Adrenal gland (tissue), 9 donors: ENCODE measurements at regions not wholly inside any gene's neighbourhood (a gene's known extent, or its start where the extent isn't known, plus 50 kb on each side); places are given as distances from the start of the nearest gene placed in this dataset.

Experiments
- DNase-seq, 7 donors: peaks; one replicate each; pipeline ENCODE4 v3.0.0-alpha.2; 2019 to 2020
- H3K27ac ChIP-seq, 5 donors: fragments of 200-600 bp; sonication (generic) in 4 of 5; 1 replicate in 3 of 5; 2 replicates in 2 of 5; pipeline versions ENCODE4 v1.5.1 to v1.8.0; 2016 to 2020; ENCODE audit warnings: mild to moderate bottlenecking in 1 of 5
- H3K27me3 ChIP-seq: fragments of 200-600 bp; 2 replicates; pipeline ENCODE4 v1.8.0; 2021
- H3K36me3 ChIP-seq, 2 donors: fragments of 200-600 bp; replicated peaks in 1 of 2; 1 replicate in 1 of 2; 2 replicates in 1 of 2; pipeline versions ENCODE4 v1.5.1 to v1.8.0; 2018 to 2022
- H3K4me1 ChIP-seq, 2 donors: fragments of 200-600 bp; replicated peaks in 1 of 2; 1 replicate in 1 of 2; 2 replicates in 1 of 2; pipeline versions ENCODE4 v1.5.1 to v1.8.0; 2018 to 2021
- H3K4me3 ChIP-seq, 4 donors: fragments of 200-600 bp; sonication (generic) in 3 of 4; one replicate each; pipeline ENCODE4 v1.5.1; 2016 to 2018
- H3K9me3 ChIP-seq, 3 donors: fragments of 200-600 bp; sonication (generic) in 1 of 3; replicated peaks in 1 of 3; 1 replicate in 2 of 3; 2 replicates in 1 of 3; pipeline versions ENCODE4 v1.5.1 to v1.8.0; 2016 to 2021
- POLR2A ChIP-seq, 2 donors: fragments of 450-650 bp; IDR thresholded peaks; one replicate each; pipeline ENCODE4 v1.6.1; 2017; ENCODE audit warnings: antibody characterized with exemption in 2 of 2, mild to moderate bottlenecking in 2 of 2, moderate library complexity in 1 of 2
- WGBS, 4 donors: extraction: QIAGEN DNeasy Blood & Tissue Kit in 2 of 4; methylation state at CpG; one replicate each; pipeline versions ENCODE4 v1.1.5 to v1.1.7; 2013 to 2017; 5-methylcytosine and 5-hydroxymethylcytosine counted together
- intact Hi-C, 2 donors: fragments of 100-400 bp; cut with DNase I; formaldehyde crosslinking; loops; one replicate each; pipeline versions ENCODE4 v1.14.1 to v1.15.0; 2022 to 2023
- TF ChIP-seq, protein P1 (sequence below), 6 experiments: fragments of 450-650 bp in 4 of 6; fragments of 200-600 bp in 2 of 6; sonication (generic) in 1 of 6; IDR thresholded peaks; 1 replicate in 5 of 6; 2 replicates in 1 of 6; pipeline versions ENCODE4 v1.5.1 to v1.8.0; 2016 to 2021; ENCODE audit warnings: antibody characterized with exemption in 6 of 6, mild to moderate bottlenecking in 2 of 6, moderate library complexity in 1 of 6
- donor health status: healthy with polysubstance abuse.
- donor health status: Bipolar disorder and iron deficiency.
- donor health status: DM: yes; HTN: yes; CAD: no.
- donor health status: DM: no; HTN: no; CAD: no.
- donor health status: DM: no; HTN: no; CAD: no.

DNA sequence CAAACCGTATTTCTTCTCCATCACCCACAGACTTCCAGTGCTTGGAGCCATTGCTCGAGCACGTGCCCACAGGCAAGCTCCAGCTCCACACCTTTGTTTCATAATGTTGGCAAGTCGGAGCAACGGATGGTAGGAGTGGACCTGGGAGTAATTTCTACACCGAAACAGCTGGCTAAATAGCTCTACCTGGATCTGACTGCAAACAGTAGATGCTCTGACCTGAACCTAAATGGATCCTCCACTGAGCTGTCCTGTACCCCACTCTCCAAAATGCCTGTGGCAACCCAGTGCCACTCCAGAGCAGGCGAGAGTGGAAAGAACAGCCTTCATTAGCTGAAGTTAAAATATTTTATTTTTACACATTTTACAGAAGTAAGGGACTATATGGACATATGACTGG is 108.7 kb downstream of the BMP4 start:
- 86 to 93% (median 92%) methylated on average over 7 of the region's 7 CpGs for WGBS, 4 donors
- Histone ChIP-seq H3K9me3 (no peaks in the 10 kb centered on the region), H3K27me3 (no peaks in the 10 kb centered on the region), H3K36me3 (no peaks in the 10 kb centered on the region), H3K27ac (no peak overlapping the region), H3K4me3 (no peak overlapping the region), H3K4me1 (no peaks in the 10 kb centered on the region)
- intact Hi-C loops: no loop called here
- DNase-seq: no peak
- TF ChIP-seq, protein P1, sequence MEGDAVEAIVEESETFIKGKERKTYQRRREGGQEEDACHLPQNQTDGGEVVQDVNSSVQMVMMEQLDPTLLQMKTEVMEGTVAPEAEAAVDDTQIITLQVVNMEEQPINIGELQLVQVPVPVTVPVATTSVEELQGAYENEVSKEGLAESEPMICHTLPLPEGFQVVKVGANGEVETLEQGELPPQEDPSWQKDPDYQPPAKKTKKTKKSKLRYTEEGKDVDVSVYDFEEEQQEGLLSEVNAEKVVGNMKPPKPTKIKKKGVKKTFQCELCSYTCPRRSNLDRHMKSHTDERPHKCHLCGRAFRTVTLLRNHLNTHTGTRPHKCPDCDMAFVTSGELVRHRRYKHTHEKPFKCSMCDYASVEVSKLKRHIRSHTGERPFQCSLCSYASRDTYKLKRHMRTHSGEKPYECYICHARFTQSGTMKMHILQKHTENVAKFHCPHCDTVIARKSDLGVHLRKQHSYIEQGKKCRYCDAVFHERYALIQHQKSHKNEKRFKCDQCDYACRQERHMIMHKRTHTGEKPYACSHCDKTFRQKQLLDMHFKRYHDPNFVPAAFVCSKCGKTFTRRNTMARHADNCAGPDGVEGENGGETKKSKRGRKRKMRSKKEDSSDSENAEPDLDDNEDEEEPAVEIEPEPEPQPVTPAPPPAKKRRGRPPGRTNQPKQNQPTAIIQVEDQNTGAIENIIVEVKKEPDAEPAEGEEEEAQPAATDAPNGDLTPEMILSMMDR (IDR thresholded peaks at IDR 0.05): no peak
- no peak for TF ChIP-seq POLR2A (IDR thresholded peaks at IDR 0.05)

GRCh38 chr14:53847057-53847456 is 109.6 kb downstream of the BMP4 start:
- Histone ChIP-seq H3K27me3 (no peaks in the 10 kb centered on the region), H3K36me3 (no peaks in the 10 kb centered on the region), H3K4me1 (no peaks in the 10 kb centered on the region), H3K4me3 (no peak overlapping the region), H3K27ac (no peak overlapping the region), H3K9me3 (no peaks in the 10 kb centered on the region)
- no peak for TF ChIP-seq POLR2A (IDR thresholded peaks at IDR 0.05)
- TF ChIP-seq, protein P1 (IDR thresholded peaks at IDR 0.05): no peak
- intact Hi-C loops: no loop called here
- WGBS, 4 donors: 79 to 84% (median 81%) methylated on average over 1 of the region's 1 CpG
- no peak for DNase-seq

DNA sequence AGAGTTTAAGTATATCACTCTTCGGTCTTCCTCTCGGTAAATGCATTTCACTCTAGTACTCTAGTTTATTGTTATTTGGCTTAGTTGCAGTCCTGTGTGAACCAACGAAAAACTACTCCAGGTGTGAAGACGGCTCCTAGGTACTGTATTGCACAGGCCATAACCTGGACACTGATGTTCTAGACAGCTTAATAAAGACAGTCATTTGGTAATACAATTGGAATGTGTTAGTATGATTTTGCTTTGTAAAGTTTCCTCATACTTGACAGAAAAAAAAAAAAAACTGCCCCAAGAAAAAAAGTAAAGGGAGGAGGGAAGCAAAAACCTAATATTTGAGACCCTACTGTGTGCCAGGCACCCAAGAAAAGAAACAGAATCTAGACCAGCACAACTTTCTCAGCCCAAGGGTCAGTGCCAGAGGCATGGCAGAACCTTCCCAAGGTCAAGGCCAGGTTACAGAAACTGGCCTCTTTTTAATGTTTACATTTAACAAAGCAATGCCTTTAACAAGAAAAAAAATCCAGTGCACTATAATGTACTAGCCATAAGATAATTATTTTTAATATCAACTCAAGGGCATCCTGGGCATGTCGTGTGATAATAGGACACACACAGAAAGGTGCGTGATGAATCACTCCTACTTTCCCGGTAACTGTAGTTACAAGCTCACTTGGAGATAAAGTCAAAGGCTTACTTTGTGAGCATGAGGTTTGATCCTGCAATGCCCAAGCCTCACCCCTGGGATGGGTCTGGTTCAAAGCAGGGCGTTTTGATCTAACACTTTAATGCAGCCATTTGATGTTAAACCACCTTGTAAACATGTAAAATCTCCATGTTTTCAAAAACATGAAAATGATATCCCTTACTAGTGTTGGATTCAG is 110.6 kb downstream of the BMP4 start:
- 68 to 74% (median 70%) methylated on average over 8 of the region's 8 CpGs for WGBS, 4 donors
- intact Hi-C loops: no loop called here
- H3K9me3 ChIP-seq: no peaks in the 10 kb centered on the region
- no peak overlapping the region for H3K4me3 ChIP-seq
- H3K36me3 ChIP-seq: no peaks in the 10 kb centered on the region
- TF ChIP-seq POLR2A (IDR thresholded peaks at IDR 0.05): no peak
- TF ChIP-seq, protein P1 (IDR thresholded peaks at IDR 0.05): no peak
- H3K27ac ChIP-seq: no peak overlapping the region
- H3K4me1 ChIP-seq: no peaks in the 10 kb centered on the region
- no peak for DNase-seq
- no peaks in the 10 kb centered on the region for H3K27me3 ChIP-seq

DNA sequence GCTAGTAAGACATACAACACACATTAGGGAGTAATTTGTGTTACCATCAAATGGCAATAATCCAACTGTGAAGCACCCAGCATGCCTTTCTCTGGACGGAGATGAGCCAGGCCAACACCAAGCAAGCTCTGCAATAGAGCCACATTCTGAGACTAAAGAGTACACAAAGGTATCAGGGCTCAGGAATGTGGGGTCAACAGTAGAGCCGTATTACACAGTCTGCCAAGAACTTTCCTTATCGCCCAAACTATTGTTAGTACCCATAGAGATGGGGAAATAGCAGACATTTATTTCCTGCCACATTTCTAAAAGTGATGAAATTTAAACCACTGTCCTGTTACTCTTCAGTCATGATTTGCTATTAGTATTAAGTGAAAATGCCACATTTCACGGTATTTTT is 113.7 kb downstream of the BMP4 start:
- WGBS, 4 donors: 38 to 53% (median 52%) methylated on average over 4 of the region's 4 CpGs
- no peaks in the 10 kb centered on the region for H3K4me1 ChIP-seq

More for the DNA sequence above, 113.7 kb downstream of the BMP4 start:
- H3K27me3 ChIP-seq: no peaks in the 10 kb centered on the region
- intact Hi-C loops: no loop called here
- DNase-seq: no peak
- H3K9me3 ChIP-seq: no peaks in the 10 kb centered on the region
- TF ChIP-seq POLR2A (IDR thresholded peaks at IDR 0.05): no peak
- TF ChIP-seq, protein P1 (IDR thresholded peaks at IDR 0.05): no peak
- no peaks in the 10 kb centered on the region for H3K36me3 ChIP-seq
- no peak overlapping the region for H3K4me3 ChIP-seq
- no peak overlapping the region for H3K27ac ChIP-seq
